GM21576 (cell line): ENCODE measurements at regions not wholly inside any gene's neighbourhood (a gene's known extent, or its start where the extent isn't known, plus 50 kb on each side); places are given as distances from the start of the nearest gene placed in this dataset.

Source experiments
- ATAC-seq: cut with Tn5 transposase; IDR thresholded peaks from one replicate; pipeline ENCODE4 v1.9.1; 2021; ENCODE audit warnings: mild to moderate bottlenecking, moderate library complexity; ENCODE audit not compliant: unreplicated experiment

DNA sequence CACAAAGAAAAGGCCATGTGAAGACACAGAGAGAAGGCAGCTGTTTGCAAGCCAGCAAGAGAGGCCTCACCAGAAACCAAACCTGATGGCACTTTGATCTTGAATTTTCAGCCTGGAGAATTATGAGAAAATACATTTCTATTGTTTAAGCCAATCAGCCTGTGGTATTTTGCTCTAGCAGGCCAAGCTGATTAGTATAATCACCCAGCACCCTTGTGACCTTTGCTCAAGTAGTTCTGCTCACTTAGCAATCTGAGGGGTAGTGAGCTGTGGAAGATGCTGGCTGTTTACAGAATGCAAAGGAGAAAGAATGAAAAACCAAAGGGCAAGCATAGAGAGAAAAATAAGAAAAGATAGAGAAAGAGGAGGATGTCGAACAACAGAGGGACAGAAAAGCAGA lies 396.4 kb upstream of the BOD1L1 start:
- ATAC-seq: no peak

DNA sequence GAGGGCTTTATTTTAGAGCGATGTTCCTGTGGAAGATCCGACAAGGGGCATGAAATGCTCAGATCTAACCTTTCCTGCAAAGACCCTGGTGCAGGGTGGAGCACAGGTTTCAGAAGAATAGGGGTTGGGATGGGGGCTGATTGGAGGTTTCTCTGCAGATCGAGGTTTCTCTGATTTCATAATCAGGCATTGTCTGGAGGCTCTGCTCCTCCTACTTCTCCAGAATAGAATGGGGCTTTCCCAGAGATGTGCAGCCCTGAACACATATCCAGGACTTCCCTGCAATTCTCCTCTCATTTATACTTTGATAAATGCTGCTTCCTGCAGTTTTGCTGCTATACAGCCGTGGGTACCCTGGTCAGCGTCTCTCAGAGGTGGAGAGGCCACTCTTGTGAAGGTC lies 397.6 kb upstream of the BOD1L1 start:
- no peak for ATAC-seq

DNA sequence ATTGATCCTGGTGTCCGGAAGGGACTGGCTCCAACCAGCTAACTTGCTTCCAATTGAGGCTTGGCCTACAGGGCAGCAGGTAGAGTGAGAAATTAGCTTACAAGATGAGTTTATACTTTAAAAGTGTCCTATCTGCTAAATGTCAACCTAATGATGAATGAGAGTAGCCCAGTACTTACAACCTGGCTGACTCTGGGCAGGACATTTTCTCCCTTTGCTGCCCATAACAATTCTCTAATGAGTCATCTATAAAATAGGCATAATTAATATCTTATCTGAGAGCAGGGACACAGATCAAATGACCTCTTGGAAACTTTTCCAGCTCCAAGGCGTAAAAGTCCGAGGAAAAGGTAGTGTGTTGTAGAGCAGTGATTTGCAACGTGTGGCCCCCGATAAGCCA lies 398.4 kb upstream of the BOD1L1 start:
- no peak for ATAC-seq

DNA sequence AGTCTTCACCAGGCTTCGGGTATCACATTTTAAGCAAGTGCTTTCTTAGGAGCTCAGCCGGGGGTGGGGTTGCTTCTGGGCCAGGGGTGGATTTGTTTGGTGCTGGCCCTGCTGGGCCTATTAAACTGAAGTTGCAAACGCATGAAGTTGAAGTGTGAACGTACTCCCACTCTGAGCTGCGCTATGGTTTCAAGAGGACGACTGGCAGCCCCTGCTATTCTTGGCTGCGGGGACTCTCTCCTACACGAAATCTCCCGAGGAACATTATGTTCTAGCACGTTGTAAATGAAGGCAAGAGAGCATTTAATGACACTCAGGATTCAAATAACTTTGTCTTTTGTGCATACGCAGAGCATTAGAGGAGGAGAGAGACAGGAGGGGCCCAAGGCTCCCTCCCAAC lies 401.3 kb upstream of the BOD1L1 start:
- no peak for ATAC-seq

DNA sequence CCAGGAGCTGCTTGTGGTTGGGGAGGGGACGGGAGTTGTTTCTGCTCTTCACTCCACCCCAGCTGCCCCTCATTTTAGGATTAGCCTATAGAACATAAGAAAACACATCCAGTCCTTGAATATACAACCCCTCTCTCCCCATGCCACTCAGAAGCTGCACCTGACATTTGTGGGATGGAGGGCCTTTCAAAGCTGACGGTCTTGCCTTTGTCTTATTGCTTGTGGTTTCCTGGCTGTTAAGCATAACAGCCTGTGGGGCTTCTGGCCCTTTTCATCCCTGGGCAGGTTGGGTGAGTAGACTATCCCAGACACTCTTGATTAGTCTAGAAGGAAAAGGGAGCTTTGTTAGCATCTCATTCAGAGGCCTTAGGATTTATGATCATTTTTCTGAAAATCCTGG lies 407.6 kb upstream of the BOD1L1 start:
- ATAC-seq: no peak

DNA sequence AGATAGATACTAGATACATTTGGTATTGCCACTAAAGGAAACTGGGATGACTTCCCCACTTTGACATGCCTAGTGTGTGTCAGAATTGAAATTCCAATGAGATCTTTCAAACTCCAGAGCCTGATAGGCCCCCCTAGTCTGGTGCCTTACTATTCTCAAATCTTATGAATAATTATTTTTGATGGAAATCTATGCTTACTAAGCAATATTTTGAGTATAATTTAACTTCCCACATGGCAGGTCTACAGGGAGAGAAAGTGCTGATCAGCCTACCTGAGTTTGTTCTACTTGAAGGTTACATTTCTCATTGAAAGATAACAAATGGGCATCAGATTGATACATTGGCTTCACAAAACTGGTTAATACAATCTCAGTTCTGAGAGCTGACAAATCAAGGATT lies 415.7 kb upstream of the BOD1L1 start:
- no peak for ATAC-seq

DNA sequence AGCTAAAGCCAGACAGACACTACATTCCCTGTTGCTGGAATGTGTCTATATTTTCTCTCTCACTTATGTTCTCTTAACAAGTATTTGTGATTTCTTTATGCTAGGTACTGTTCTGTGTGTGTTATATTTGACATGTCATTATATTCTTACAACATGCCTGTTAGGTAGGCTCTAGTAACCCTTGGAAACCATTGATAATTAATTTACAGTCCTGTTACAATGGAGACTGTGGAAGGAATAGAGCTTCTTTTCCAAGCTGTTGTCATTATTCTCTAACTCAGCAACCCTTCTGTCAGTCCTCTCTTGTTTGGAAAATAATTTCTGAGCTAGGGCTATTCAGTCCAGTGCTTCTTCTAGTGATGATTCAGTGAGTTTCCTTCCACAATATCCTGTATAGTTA lies 419.1 kb upstream of the BOD1L1 start:
- ATAC-seq: no peak

DNA sequence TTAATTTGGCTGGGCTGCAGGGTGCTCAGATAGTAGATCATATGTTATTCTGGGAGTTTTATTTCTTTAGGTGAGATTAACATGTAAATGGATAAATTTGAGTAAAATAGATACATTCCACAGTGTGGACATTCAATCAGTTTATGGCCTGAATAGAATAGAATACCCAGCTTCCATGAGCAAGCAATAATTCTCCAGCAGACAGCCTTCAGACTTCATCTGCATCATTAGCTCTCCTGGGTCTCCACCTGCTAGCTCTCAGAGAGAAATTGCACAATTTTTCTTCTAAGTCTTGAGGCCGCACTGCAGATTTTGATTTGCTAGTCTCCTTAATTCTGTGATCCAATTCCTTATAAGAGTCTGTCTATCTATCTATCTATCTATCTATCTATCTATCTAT lies 420.3 kb upstream of the BOD1L1 start:
- no peak for ATAC-seq

DNA sequence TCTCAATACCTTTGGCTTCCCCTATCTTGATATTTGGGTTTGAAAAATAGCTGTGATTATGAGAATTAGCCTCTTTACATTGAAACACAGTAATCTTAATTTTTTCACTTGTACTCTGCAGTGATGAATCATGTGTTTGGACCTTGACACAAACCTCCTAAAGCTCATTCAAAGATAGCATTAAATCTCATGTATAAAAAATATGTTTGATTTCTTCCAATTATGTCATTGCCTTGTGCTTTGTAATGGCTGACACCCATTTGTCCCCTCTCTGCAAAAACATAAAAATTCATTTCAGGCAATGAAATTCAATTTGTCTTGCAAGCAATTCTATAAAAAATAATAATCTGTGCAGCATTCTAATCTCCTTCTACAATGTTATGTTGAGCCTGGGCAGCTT lies 422.4 kb upstream of the BOD1L1 start:
- no peak for ATAC-seq

DNA sequence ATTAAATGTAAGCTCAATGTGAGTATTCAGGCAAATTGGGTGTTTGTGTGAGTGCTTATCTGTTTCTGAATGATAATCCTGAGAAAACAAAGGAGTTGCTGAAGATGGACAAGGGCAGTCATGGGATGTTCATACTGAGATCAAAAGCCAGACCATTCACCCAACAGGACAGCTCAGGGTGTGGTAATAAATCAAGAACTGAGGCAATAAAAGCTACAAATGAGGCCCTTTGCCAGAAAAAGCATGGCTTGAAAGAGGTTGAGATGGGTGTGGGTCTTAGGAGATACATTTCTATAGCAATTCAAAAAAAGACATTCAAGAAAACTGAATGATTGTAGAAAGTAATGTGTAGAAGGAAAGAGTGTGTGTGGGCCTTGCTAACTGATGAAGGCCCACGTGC lies 425.8 kb upstream of the BOD1L1 start:
- no peak for ATAC-seq

DNA sequence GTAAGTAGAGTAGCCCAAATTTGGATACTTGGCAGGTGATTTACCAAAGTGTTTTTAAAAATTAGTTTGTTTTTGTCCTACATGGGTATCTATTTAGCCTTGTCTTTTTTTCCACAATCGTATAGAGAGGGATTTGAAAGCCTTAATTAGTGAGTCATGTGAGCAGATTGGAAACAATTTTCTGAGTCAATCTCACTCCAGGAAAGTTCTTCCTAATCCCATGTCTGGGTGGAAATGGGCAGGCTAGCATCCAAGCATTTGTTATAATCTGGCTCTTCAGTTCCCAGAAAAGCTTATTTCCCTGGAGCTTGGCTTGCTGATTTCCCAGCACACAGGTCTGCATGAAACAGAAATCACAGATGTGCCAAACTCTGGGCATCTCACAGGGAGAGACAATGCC lies 426.9 kb upstream of the BOD1L1 start:
- no peak for ATAC-seq

DNA sequence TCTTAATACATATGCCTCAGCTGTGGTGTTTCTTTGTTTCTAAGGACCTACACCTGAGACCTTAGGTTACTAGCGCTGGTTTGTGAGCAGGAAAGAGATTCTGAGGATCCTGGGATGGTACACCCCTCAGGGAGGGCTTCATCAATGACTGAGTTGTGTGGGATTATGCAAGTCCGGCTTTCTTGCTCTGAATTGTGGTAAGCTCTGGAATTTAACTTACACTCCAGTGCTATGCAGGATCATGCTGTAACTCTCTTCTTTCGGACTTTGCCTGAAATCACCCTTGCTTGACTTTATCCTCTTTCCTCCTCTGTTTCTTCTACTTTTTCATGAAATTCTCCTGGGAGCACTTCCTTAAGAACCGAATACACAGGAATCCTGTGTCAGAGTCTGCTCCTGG lies 431.5 kb upstream of the BOD1L1 start:
- no peak for ATAC-seq

DNA sequence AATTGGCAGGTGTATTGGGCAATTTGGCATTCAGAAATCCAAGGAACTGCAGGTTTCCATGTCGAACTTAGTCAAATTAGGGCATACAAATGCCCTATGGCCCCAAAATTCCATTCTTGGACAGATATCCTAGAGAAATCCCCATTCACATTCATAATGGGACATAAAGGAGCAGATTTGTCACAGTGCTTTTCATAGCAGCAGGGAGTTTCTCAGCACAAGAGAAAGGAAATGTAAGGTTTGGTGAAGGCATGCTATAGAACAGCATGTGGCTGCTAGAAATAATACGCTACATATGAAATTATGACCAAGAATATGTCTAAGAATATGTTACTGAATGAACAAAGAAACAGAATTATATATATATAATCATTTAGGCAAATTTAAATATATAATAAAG lies 437.5 kb upstream of the BOD1L1 start:
- no peak for ATAC-seq

DNA sequence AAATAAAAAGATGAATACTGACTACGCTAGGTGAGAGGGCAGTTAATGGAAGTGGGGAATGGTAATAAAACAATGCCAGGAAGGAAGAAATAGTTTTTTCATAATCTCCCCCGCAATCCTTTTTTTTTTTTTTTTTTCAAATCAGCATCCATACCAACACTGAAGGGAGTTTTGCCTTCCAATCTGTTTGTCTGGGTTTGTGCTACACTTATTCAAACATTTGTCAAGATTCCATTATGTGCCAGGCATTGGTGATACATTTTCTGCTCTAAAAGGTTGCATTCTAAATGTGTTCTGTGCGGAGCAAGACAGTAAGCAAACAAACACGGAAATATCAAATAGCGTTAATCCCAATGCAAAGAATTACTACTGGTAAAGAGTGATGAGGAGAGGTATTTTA lies 437.9 kb upstream of the BOD1L1 start:
- no peak for ATAC-seq

DNA sequence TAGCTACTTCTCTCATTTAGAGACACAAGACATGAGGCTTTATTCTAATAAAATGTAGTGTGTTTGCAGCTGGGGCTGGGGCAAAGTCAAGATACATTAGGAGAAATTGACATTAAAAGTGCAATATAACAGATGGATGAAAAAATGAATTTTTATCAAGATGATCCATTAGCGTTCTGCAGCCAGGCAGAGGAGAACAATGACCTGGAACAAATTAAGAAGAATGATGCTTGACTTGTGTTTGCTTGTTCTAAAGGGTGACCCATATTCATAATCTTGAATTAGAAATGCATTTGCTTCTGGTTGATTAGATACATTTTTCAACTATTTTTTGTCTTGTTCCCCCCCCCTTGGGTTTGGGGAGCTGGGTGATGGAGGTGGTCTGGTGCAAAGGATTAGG lies 439.5 kb upstream of the BOD1L1 start:
- no peak for ATAC-seq

DNA sequence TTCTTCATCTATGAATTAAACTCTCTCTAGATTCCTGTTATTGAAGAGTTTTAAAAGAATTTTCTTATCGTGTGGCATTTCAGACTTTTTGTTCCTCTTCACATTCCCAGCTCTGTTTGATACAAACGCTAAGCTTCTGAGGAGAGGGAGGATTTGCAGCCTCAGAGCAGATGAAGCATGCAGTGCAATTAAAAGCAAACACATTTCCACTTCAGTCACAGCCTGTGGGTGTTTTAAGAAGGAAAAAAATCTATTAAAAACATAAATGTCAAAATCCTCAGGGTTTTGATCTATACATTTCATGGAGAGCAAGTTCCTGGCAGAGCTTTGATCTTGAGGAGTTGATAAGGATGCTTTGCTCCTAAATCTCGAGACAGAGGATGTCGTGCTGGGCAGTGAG lies 442.4 kb upstream of the BOD1L1 start:
- no peak for ATAC-seq

DNA sequence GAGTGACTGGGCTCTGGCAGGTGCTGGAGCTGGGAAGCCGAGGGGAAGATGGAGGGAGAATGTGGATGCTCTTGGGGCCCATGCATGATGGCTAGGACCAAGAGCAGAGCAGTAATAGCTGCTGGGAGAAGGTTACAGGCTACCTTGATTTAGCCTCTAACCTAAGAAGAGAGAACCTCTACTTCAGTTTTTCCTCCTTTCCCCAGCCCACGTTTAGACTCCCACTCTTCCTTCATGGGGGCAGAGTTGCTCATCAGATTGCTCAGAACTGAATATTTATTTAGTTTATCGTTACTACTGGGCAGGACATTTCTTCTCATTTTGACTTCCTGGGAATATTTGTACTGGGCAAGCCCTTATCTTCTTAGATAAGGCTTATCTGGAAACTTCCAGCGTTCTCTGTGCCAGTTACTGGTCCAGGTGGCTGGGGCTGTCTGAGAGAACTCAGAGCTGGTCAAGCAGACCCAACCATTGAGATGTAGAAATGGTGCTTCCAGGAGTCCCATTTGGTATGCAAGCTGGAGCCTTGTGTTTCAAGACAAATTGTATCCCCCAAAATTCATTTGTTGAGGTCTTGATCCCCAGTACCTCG lies 442.9 kb upstream of the BOD1L1 start:
- ATAC-seq: no peak

DNA sequence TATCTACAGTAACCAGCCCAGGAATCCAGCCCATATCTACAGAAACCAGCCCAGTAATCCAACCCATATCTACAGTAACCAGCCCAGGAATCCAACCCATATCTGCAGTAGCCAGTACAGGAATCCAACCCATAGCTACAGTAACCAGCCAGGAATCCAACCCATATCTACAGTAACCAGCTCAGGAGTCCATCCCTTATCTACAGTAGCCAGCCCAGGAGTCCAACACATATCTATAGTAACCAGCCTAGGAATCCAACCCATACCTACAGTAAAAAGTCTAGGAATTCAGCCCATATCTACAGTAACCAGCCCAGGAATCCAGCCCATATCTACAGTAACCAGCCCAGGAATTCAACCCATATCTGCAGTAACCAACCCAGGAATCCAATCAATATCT lies 445.0 kb upstream of the BOD1L1 start:
- ATAC-seq: no peak

DNA sequence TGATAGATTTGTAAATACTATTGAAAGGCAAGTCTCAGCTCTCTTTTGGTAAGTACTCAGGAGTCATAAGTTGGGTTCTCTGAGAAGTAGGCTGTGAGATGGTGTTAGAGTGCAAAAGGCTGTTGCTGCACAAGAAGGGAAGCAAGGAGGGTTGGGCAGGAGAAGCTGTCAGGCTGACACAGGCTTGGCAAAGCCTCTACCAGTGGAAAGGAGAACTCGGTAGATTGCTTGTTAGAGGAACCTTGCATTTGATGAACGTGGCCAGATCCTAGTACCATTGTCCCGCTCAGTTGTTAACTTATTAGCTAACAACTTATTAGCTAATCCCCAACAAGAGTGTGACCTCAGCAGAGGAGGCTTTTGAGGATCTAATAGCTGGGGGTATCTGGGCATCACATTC lies 449.3 kb upstream of the BOD1L1 start:
- no peak for ATAC-seq

DNA sequence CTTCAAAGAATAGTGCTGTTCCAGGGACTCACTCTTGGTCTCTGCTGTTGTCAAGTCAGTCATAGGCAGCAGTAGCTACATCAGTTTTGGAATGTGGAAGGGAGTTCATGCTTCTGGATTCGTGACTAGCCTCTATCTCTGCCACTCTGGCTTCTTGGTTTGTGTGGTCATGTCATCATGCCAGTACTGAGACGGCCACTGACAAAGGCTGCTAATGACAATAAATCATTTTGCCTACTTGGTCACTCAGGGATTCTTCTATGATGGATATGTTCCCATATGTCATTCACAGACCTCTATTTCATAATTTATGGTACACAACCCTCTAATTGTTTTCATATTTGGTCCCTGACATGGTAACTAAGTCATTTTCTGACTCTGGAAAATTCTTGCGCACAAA lies 450.8 kb upstream of the BOD1L1 start:
- no peak for ATAC-seq

DNA sequence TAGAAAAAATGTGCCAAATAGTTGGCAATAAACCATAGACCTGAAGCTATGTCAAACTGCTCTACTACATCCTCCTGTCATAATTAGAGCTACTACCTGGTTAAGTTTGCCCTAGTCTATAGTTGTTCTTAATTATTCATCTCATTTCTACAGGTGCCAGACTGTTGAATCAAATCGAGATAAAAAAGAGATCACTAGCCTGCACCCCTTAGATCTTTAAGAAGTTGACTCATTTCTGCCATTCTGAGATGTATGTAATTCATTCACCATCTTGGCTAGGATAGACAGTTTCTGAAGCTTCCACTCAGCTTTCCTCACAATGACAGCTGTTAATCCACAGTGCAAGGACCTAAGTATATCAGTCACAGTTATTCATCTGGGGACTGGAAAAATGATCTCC lies 452.1 kb upstream of the BOD1L1 start:
- no peak for ATAC-seq

DNA sequence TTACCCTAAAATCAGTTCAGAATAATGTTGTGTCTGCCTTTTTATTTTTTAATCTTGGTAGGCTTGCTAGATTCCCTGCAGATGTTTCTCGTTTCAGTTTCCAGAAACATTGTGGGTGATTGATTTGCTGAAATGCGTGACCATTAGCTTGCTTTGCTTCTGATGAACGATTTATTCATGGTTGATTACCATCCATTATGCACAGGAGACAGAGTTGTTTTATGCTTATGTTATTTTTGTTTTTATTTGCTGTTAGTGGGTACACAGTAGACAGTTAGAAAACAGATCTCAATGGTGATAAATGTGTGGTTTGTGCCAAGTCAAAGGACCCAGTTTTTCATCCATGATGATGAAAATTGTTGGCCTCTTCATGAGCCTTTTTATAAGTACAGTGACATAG lies 455.6 kb upstream of the BOD1L1 start:
- no peak for ATAC-seq

DNA sequence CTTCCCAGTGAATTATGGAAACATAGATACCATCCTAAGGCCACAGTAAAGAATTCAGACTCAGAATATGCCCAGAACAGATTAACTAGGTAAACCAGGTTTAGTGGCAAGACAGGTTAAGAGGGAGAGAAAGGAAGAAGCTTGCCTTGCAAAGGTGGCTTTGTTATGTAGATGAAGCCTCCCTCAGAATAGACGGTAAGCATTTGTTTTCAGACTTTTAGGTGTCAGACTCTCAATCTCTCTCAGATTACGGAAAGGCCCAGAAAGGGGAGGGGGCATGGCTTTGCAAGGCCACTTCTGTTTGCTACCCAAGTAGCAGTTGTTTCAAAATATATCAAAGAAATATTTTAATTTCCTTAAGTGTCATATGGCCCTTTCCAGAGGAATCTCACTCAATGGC lies 457.1 kb upstream of the BOD1L1 start:
- ATAC-seq: no peak

DNA sequence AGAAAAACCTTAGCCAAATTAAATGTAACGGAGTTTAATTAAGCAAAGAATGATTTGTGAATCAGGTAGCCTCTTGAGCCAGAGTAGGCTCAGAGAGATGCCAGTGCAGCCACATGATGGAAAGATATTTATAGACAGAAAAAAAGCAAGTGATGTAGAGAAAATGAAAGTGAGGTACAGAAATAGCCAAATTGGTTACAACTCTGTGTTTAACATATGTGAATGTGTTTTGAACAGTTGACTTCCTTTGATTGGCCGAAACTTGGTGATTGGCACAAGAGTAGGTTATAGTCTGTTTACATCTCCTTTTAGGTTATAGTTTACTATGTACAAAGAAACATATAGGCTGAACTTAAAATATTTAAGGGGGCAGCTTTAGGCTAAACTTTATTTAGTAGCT lies 459.9 kb upstream of the BOD1L1 start:
- ATAC-seq: peak; percentile 89
